H1 (cell line): ENCODE measurements at regions not wholly inside any gene's neighbourhood (a gene's known extent, or its start where the extent isn't known, plus 50 kb on each side); places are given as distances from the start of the nearest gene placed in this dataset.

Experiments used
- CBX5 ChIP-seq: fragments of 300-800, 300-1000 bp; sonication (generic); IDR thresholded peaks from 2 replicates; pipeline ENCODE4 v1.7.1; 2016; ENCODE audit warnings: antibody characterized with exemption, low read length, low read depth
- CREB1 ChIP-seq: IDR thresholded peaks from 2 replicates; pipeline ENCODE4 v1.6.1; 2012; ENCODE audit warnings: inconsistent platforms
- EGR1 ChIP-seq: IDR thresholded peaks from 2 replicates; pipeline ENCODE4 v1.6.1; 2011; ENCODE audit warnings: low read depth, low read length, borderline replicate concordance
- EZH2 ChIP-seq: fragments of 200-600 bp; sonication (generic); IDR thresholded peaks from 2 replicates; pipeline ENCODE4 v1.7.1; 2012; ENCODE audit warnings: low read depth, mild to moderate bottlenecking, moderate library complexity, low read length, inconsistent platforms; ENCODE audit not compliant: severe bottlenecking
- KDM4A ChIP-seq: IDR thresholded peaks from one replicate; pipeline ENCODE4 v1.7.1; 2012; ENCODE audit warnings: low read depth, mild to moderate bottlenecking, moderate library complexity, low read length, inconsistent platforms; ENCODE audit not compliant: severe bottlenecking
- POLR2A ChIP-seq, 2 experiments: IDR thresholded peaks; 1 replicate in 1 of 2; 2 replicates in 1 of 2; pipeline ENCODE4 v1.6.1; 2011; ENCODE audit warnings: low read depth in 2 of 2, low read length in 2 of 2, mild to moderate bottlenecking in 2 of 2; ENCODE audit errors: control extremely low read depth in 1 of 2
- POLR2AphosphoS5 ChIP-seq: IDR thresholded peaks from 2 replicates; pipeline ENCODE4 v1.6.1; 2011; ENCODE audit warnings: low read depth, low read length
- SAP30 ChIP-seq: fragments of 300-600 bp; sonication (generic); IDR thresholded peaks from 2 replicates; pipeline ENCODE4 v1.7.1; 2012; ENCODE audit warnings: low read length, moderate library complexity, mild to moderate bottlenecking, inconsistent platforms; ENCODE audit not compliant: insufficient read depth, insufficient replicate concordance
- SIN3A ChIP-seq, 2 experiments: IDR thresholded peaks in 1 of 2; conservative IDR thresholded peaks in 1 of 2; 2 replicates each; pipeline ENCODE4 v1.6.1; 2011 to 2012; ENCODE audit warnings: low read length in 2 of 2, improper control_type of control experiment in 1 of 2, low read depth in 1 of 2, mild to moderate bottlenecking in 1 of 2
- SIRT6 ChIP-seq: IDR thresholded peaks from one replicate; pipeline ENCODE4 v1.7.1; 2012; ENCODE audit warnings: low read length, inconsistent platforms
- TCF12 ChIP-seq: IDR thresholded peaks from 2 replicates; pipeline ENCODE4 v1.6.1; 2011; ENCODE audit warnings: low read depth, mild to moderate bottlenecking, low read length
- TF ChIP-seq, protein P1 (sequence below), 3 experiments: IDR thresholded peaks; 1 replicate in 2 of 3; 2 replicates in 1 of 3; pipeline versions ENCODE4 v1.5.1 to v1.6.1; 2011; ENCODE audit warnings: low read length in 3 of 3, mild to moderate bottlenecking in 3 of 3, inconsistent platforms in 2 of 3, low read depth in 1 of 3, moderate library complexity in 1 of 3; ENCODE audit not compliant: insufficient read depth in 1 of 3; ENCODE audit errors: control extremely low read depth in 1 of 3
- TF ChIP-seq, protein P2 (sequence below): IDR thresholded peaks from 2 replicates; pipeline ENCODE4 v1.6.1; 2012; ENCODE audit warnings: inconsistent platforms
- TF ChIP-seq, protein P3 (sequence below): IDR thresholded peaks from 2 replicates; pipeline ENCODE4 v1.6.1; 2011; ENCODE audit warnings: low read depth, mild to moderate bottlenecking, low read length; ENCODE audit not compliant: insufficient read depth

DNA sequence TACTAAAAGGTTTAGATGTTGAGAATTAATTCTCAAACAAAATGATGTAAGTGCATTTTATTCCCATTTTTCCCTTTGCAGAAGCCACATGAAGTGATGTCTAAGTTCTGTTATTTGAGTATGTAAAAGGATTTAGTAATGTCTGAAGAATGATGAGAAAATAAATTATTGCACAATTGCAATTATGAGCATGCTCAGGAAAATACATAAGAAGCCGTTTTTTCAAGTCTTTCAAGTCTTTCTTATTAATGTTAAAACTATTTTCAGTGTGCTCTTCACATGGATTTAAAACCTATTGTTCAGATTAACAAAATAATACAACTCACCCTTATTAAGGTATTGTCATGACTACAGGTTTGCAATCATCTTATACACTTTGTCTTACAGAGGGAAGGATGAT lies 331.4 kb upstream of the NETO1 start:
- TF ChIP-seq SIRT6 (no peak), TCF12 (no peak), CREB1 (no peak), POLR2AphosphoS5 (no peak), KDM4A (no peak), POLR2A (IDR thresholded peaks at IDR 0.05; ENCODE audit: control extremely low read depth in 1 of 2, low read depth in 2 of 2, low read length in 2 of 2) (no peak), EGR1 (no peak), SIN3A (conservative IDR thresholded peaks at IDR 0.05 in 1 of 2, IDR thresholded peaks at IDR 0.05 in 1 of 2; ENCODE audit: low read depth in 1 of 2, low read length in 2 of 2) (no peak), SAP30 (no peak), EZH2 (no peak), CBX5 (no peak)
- TF ChIP-seq, protein P1, sequence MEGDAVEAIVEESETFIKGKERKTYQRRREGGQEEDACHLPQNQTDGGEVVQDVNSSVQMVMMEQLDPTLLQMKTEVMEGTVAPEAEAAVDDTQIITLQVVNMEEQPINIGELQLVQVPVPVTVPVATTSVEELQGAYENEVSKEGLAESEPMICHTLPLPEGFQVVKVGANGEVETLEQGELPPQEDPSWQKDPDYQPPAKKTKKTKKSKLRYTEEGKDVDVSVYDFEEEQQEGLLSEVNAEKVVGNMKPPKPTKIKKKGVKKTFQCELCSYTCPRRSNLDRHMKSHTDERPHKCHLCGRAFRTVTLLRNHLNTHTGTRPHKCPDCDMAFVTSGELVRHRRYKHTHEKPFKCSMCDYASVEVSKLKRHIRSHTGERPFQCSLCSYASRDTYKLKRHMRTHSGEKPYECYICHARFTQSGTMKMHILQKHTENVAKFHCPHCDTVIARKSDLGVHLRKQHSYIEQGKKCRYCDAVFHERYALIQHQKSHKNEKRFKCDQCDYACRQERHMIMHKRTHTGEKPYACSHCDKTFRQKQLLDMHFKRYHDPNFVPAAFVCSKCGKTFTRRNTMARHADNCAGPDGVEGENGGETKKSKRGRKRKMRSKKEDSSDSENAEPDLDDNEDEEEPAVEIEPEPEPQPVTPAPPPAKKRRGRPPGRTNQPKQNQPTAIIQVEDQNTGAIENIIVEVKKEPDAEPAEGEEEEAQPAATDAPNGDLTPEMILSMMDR (IDR thresholded peaks at IDR 0.05; ENCODE audit: control extremely low read depth in 1 of 3, insufficient read depth in 1 of 3, low read depth in 1 of 3, low read length in 3 of 3), result no peak
- TF ChIP-seq, protein P2, sequence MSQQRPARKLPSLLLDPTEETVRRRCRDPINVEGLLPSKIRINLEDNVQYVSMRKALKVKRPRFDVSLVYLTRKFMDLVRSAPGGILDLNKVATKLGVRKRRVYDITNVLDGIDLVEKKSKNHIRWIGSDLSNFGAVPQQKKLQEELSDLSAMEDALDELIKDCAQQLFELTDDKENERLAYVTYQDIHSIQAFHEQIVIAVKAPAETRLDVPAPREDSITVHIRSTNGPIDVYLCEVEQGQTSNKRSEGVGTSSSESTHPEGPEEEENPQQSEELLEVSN, result no peak
- TF ChIP-seq, protein P3, sequence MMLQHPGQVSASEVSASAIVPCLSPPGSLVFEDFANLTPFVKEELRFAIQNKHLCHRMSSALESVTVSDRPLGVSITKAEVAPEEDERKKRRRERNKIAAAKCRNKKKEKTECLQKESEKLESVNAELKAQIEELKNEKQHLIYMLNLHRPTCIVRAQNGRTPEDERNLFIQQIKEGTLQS, result no peak
